Colonic mucosa (tissue), 4 donors: ENCODE measurements at regions not wholly inside any gene's neighbourhood (a gene's known extent, or its start where the extent isn't known, plus 50 kb on each side); places are given as distances from the start of the nearest gene placed in this dataset.

Experiments used
- DNase-seq: peaks from one replicate; pipeline ENCODE4 v3.0.0-alpha.2; 2020
- H3K27ac ChIP-seq: fragments of 200-600 bp; one replicate; pipeline ENCODE4 v1.8.0; 2021
- H3K27me3 ChIP-seq: fragments of 200-600 bp; one replicate; pipeline ENCODE4 v1.8.0; 2021
- H3K36me3 ChIP-seq: fragments of 200-600 bp; one replicate; pipeline ENCODE4 v1.8.0; 2021
- H3K4me1 ChIP-seq: fragments of 200-600 bp; one replicate; pipeline ENCODE4 v1.8.0; 2021; ENCODE audit warnings: mild to moderate bottlenecking
- H3K4me3 ChIP-seq: fragments of 200-600 bp; one replicate; pipeline ENCODE4 v1.8.0; 2021
- H3K9ac ChIP-seq, 2 donors: one replicate each; pipeline ENCODE4 v1.7.0; 2013; ENCODE audit warnings: control low read depth in 2 of 2, low read depth in 2 of 2, low read length in 2 of 2
- H3K9me3 ChIP-seq: fragments of 200-600 bp; one replicate; pipeline ENCODE4 v1.8.0; 2021
- intact Hi-C: fragments of 100-400 bp; cut with DNase I; formaldehyde crosslinking; loops from one replicate; pipeline ENCODE4 v1.14.1; 2022
- TF ChIP-seq, protein P1 (sequence below): fragments of 200-600 bp; IDR thresholded peaks from one replicate; pipeline ENCODE4 v1.8.0; 2022; ENCODE audit warnings: antibody characterized with exemption, mild to moderate bottlenecking
- donor health status: healthy.
- donor health status: DM: no; HTN: no; CAD: no.
- donor health status: DM: no; HTN: no; CAD: no.

GRCh38 chr9:118364266-118365106 is 660.3 kb downstream of the TLR4 start:
- Histone ChIP-seq H3K9ac (no peak overlapping the region), H3K4me1 (no peaks in the 10 kb centered on the region), H3K27ac (no peak overlapping the region), H3K4me3 (no peak overlapping the region), H3K9me3 (no peaks in the 10 kb centered on the region), H3K36me3 (no peaks in the 10 kb centered on the region), H3K27me3 (no peaks in the 10 kb centered on the region)
- no peak for DNase-seq
- intact Hi-C loops = no loop called here
- TF ChIP-seq, protein P1, sequence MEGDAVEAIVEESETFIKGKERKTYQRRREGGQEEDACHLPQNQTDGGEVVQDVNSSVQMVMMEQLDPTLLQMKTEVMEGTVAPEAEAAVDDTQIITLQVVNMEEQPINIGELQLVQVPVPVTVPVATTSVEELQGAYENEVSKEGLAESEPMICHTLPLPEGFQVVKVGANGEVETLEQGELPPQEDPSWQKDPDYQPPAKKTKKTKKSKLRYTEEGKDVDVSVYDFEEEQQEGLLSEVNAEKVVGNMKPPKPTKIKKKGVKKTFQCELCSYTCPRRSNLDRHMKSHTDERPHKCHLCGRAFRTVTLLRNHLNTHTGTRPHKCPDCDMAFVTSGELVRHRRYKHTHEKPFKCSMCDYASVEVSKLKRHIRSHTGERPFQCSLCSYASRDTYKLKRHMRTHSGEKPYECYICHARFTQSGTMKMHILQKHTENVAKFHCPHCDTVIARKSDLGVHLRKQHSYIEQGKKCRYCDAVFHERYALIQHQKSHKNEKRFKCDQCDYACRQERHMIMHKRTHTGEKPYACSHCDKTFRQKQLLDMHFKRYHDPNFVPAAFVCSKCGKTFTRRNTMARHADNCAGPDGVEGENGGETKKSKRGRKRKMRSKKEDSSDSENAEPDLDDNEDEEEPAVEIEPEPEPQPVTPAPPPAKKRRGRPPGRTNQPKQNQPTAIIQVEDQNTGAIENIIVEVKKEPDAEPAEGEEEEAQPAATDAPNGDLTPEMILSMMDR = no peak

- Histone ChIP-seq H3K27me3 (no peaks in the 10 kb centered on the region), H3K9me3 (no peaks in the 10 kb centered on the region), H3K9ac (no peak overlapping the region), H3K36me3 (no peaks in the 10 kb centered on the region), H3K4me3 (no peak overlapping the region), H3K27ac (no peak overlapping the region), H3K4me1 (no peaks in the 10 kb centered on the region)
- intact Hi-C loops = no loop called here
- DNase-seq = no peak
- TF ChIP-seq, protein P1 = no peak
These were observed 662.0 kb downstream of the TLR4 start for GRCh38 chr9:118366228-118366627.

GRCh38 chr9:118367383-118367782 is 663.2 kb downstream of the TLR4 start:
- no peak overlapping the region for H3K4me3 ChIP-seq
- no peaks in the 10 kb centered on the region for H3K36me3 ChIP-seq
- TF ChIP-seq, protein P1 = no peak
- H3K9ac ChIP-seq = no peak overlapping the region
- no peaks in the 10 kb centered on the region for H3K9me3 ChIP-seq
- H3K27me3 ChIP-seq = no peaks in the 10 kb centered on the region
- no peak overlapping the region for H3K27ac ChIP-seq
- intact Hi-C loops = no loop called here
- no peaks in the 10 kb centered on the region for H3K4me1 ChIP-seq
- DNase-seq = no peak

GRCh38 chr9:118384531-118385100 is 680.4 kb downstream of the TLR4 start:
- TF ChIP-seq, protein P1 = no peak
- no peak for DNase-seq

GRCh38 chr9:118395415-118395814 is 691.2 kb downstream of the TLR4 start:
- Histone ChIP-seq H3K9ac (no peak overlapping the region), H3K9me3 (no peaks in the 10 kb centered on the region), H3K4me3 (no peak overlapping the region), H3K27me3 (no peaks in the 10 kb centered on the region), H3K27ac (no peak overlapping the region), H3K4me1 (no peaks in the 10 kb centered on the region), H3K36me3 (no peaks in the 10 kb centered on the region)
- intact Hi-C loops = no loop called here
- TF ChIP-seq, protein P1 = no peak
- no peak for DNase-seq

More at GRCh38 chr9:118384531-118385100, 680.4 kb downstream of the TLR4 start:
- H3K4me3 ChIP-seq = no peak overlapping the region
- H3K36me3 ChIP-seq = no peaks in the 10 kb centered on the region
- H3K9ac ChIP-seq = no peak overlapping the region
- H3K27ac ChIP-seq = no peak overlapping the region
- H3K4me1 ChIP-seq = no peaks in the 10 kb centered on the region
- intact Hi-C loops = no loop called here
- H3K9me3 ChIP-seq = no peaks in the 10 kb centered on the region
- H3K27me3 ChIP-seq = no peaks in the 10 kb centered on the region
